Loucy (cell line): ENCODE measurements at regions not wholly inside any gene's neighbourhood (a gene's known extent, or its start where the extent isn't known, plus 50 kb on each side); places are given as distances from the start of the nearest gene placed in this dataset.

Experiments used
- EZH2phosphoT487 ChIP-seq: fragments of 200-600 bp; IDR thresholded peaks from 2 replicates; pipeline ENCODE4 v1.6.1; 2018; ENCODE audit warnings: antibody characterized with exemption, mild to moderate bottlenecking, moderate library complexity, borderline replicate concordance
- TF ChIP-seq, protein P1 (sequence below): fragments of 200-600 bp; sonication (generic); conservative IDR thresholded peaks from 2 replicates; pipeline ENCODE4 v1.5.1; 2014; ENCODE audit warnings: mild to moderate bottlenecking, antibody characterized with exemption, low read length

DNA sequence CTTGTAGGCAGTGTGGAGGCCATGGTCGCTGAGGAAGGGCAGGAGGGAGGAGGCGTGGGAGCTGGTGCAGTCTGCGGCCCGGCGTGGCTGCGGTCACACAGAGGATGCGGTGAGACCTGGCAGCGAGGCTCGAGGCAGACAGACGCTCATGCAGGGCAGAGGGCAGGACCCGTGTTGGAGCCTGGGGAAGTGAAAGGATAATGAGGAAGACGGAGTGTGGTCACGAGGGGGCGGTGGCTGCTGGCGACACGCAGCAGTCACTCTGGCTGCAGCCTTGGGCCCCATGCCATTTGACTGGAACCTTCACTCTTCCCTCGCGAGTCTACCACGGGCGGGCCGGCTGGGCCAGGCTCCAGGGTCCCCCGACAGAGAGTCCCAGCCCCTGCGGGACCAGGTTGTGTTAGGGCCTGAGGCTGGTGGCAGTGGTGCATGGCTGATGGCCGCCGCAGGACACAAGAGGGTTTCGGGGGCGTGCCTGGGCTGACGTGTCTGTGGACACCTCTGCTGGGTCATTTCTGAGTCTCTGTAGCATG, 68.8 kb upstream of the HGFAC start:
- TF ChIP-seq EZH2phosphoT487, result no peak
- TF ChIP-seq, protein P1, sequence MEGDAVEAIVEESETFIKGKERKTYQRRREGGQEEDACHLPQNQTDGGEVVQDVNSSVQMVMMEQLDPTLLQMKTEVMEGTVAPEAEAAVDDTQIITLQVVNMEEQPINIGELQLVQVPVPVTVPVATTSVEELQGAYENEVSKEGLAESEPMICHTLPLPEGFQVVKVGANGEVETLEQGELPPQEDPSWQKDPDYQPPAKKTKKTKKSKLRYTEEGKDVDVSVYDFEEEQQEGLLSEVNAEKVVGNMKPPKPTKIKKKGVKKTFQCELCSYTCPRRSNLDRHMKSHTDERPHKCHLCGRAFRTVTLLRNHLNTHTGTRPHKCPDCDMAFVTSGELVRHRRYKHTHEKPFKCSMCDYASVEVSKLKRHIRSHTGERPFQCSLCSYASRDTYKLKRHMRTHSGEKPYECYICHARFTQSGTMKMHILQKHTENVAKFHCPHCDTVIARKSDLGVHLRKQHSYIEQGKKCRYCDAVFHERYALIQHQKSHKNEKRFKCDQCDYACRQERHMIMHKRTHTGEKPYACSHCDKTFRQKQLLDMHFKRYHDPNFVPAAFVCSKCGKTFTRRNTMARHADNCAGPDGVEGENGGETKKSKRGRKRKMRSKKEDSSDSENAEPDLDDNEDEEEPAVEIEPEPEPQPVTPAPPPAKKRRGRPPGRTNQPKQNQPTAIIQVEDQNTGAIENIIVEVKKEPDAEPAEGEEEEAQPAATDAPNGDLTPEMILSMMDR, result no peak
